Right lobe of liver (tissue), 4 donors: ENCODE measurements at regions not wholly inside any gene's neighbourhood (a gene's known extent, or its start where the extent isn't known, plus 50 kb on each side); places are given as distances from the start of the nearest gene placed in this dataset.

ENCODE experiments used
- CTCF ChIP-seq, 4 donors: fragments of 200-600 bp in 3 of 4; fragments of 450-650 bp in 1 of 4; IDR thresholded peaks; one replicate each; pipeline versions ENCODE4 v1.5.1 to v1.8.0; 2016 to 2022; ENCODE audit warnings: antibody characterized with exemption in 4 of 4, mild to moderate bottlenecking in 2 of 4
- POLR2A ChIP-seq: fragments of 450-650 bp; IDR thresholded peaks from one replicate; pipeline ENCODE4 v1.6.1; 2017; ENCODE audit warnings: antibody characterized with exemption, mild to moderate bottlenecking
- donor health status: DM: no; HTN: no; CAD: no.
- donor health status: DM: no; HTN: no; CAD: no.
- donor health status: DM: no; HTN: yes; CAD: no.

GRCh38 chr6:166814390-166814789, 142.0 kb downstream of the RNASET2 start:
- TF ChIP-seq CTCF (IDR thresholded peaks at IDR 0.05): no peak
- no peak for TF ChIP-seq POLR2A
